OCI-LY3 (cell line): ENCODE measurements at regions not wholly inside any gene's neighbourhood (a gene's known extent, or its start where the extent isn't known, plus 50 kb on each side); places are given as distances from the start of the nearest gene placed in this dataset.

ENCODE experiments used
- H2AFZ ChIP-seq: fragments of 200-600, 300-600 bp; shearing (Covaris generic); 2 replicates; pipeline ENCODE4 v1.6.0; 2014; ENCODE audit warnings: antibody characterized with exemption, low read depth, low read length
- H3K27ac ChIP-seq: fragments of 200-600, 300-600 bp; sonication (generic); 2 replicates; pipeline ENCODE4 v1.5.1; 2014; ENCODE audit warnings: mild to moderate bottlenecking, low read length, moderate library complexity, mixed read lengths
- H3K27me3 ChIP-seq: fragments of 200-600, 300-600 bp; sonication (generic); 2 replicates; pipeline ENCODE4 v1.6.1; 2014; ENCODE audit warnings: low read depth, low read length, mixed read lengths
- H3K36me3 ChIP-seq: fragments of 200-600, 300-600 bp; sonication (generic); replicated peaks from 2 replicates; pipeline ENCODE3; 2014; ENCODE audit warnings: low read depth, low read length, mixed read lengths
- H3K4me1 ChIP-seq: fragments of 300-600, 200-600 bp; sonication (generic); 2 replicates; pipeline ENCODE4 v1.6.1; 2014; ENCODE audit warnings: low read length, mixed read lengths
- H3K4me2 ChIP-seq: fragments of 200-600, 300-600 bp; sonication (generic); 2 replicates; pipeline ENCODE4 v1.6.1; 2014; ENCODE audit warnings: low read length, mixed read lengths
- H3K4me3 ChIP-seq: fragments of 300-600, 200-600 bp; sonication (generic); 2 replicates; pipeline ENCODE4 v1.5.1; 2014; ENCODE audit warnings: antibody characterized with exemption, mild to moderate bottlenecking, low read length, moderate library complexity
- H3K79me2 ChIP-seq: fragments of 300-600, 200-600 bp; shearing (Covaris generic); 2 replicates; pipeline ENCODE4 v1.6.1; 2014; ENCODE audit warnings: mild to moderate bottlenecking, low read length, mixed read lengths
- H3K9ac ChIP-seq: fragments of 300-600, 200-600 bp; shearing (Covaris generic); 2 replicates; pipeline ENCODE4 v1.6.0; 2014; ENCODE audit warnings: mild to moderate bottlenecking, low read length, moderate library complexity
- H3K9me3 ChIP-seq: fragments of 200-600, 300-600 bp; shearing (Covaris generic); 2 replicates; pipeline ENCODE4 v1.6.1; 2014; ENCODE audit warnings: low read length, mixed read lengths; ENCODE audit not compliant: insufficient read depth
- H4K20me1 ChIP-seq: fragments of 200-600, 300-600 bp; sonication (generic); 2 replicates; pipeline ENCODE4 v1.6.1; 2016; ENCODE audit warnings: low read length, mixed read lengths; ENCODE audit not compliant: insufficient read depth
- CTCF ChIP-seq: fragments of 200-600, 300-600 bp; sonication (generic); IDR thresholded peaks from 2 replicates; pipeline ENCODE4 v1.5.1; 2014; ENCODE audit warnings: antibody characterized with exemption, low read length, low read depth
- EZH2phosphoT487 ChIP-seq: fragments of 200-600 bp; shearing (Covaris generic); IDR thresholded peaks from 2 replicates; pipeline ENCODE4 v1.6.1; 2018; ENCODE audit warnings: antibody characterized with exemption, mixed run types, low read depth

- no peak overlapping the region for H3K9ac ChIP-seq
- H2AFZ ChIP-seq: no peak overlapping the region
- H3K4me3 ChIP-seq: no peak overlapping the region
- H3K4me1 ChIP-seq: no peaks in the 10 kb centered on the region
- H3K4me2 ChIP-seq: no peak overlapping the region
- H3K9me3 ChIP-seq: no peaks in the 10 kb centered on the region
- H4K20me1 ChIP-seq: no peaks in the 10 kb centered on the region
- H3K36me3 ChIP-seq: no peaks in the 10 kb centered on the region
- H3K27me3 ChIP-seq: peaks cover 67% of the 10 kb centered on the region
- no peaks in the 10 kb centered on the region for H3K79me2 ChIP-seq
- no peak overlapping the region for H3K27ac ChIP-seq
- no peak for TF ChIP-seq CTCF
Measured at GRCh38 chr2:39546937-39547336, 109.9 kb upstream of the MAP4K3 start.

- no peaks in the 10 kb centered on the region for H3K9me3 ChIP-seq
- no peaks in the 10 kb centered on the region for H3K79me2 ChIP-seq
- peaks cover 67% of the 10 kb centered on the region for H3K27me3 ChIP-seq
- no peak overlapping the region for H3K27ac ChIP-seq
- no peak for TF ChIP-seq CTCF
- TF ChIP-seq EZH2phosphoT487: no peak
- no peaks in the 10 kb centered on the region for H4K20me1 ChIP-seq
- H3K9ac ChIP-seq: no peak overlapping the region
- no peak overlapping the region for H3K4me2 ChIP-seq
- no peak overlapping the region for H2AFZ ChIP-seq
- no peaks in the 10 kb centered on the region for H3K36me3 ChIP-seq
- no peak overlapping the region for H3K4me3 ChIP-seq
- H3K4me1 ChIP-seq: no peaks in the 10 kb centered on the region
Measured at GRCh38 chr2:39547811-39548719, 111.0 kb upstream of the MAP4K3 start.

GRCh38 chr2:39549000-39549399 lies 111.9 kb upstream of the MAP4K3 start:
- Histone ChIP-seq H3K4me2 (no peak overlapping the region), H3K27me3 (peaks cover 62% of the 10 kb centered on the region), H3K4me3 (no peak overlapping the region), H3K4me1 (no peaks in the 10 kb centered on the region), H2AFZ (no peak overlapping the region), H3K9ac (no peak overlapping the region), H3K27ac (no peak overlapping the region), H4K20me1 (no peaks in the 10 kb centered on the region), H3K36me3 (no peaks in the 10 kb centered on the region), H3K9me3 (no peaks in the 10 kb centered on the region), H3K79me2 (no peaks in the 10 kb centered on the region)
- TF ChIP-seq CTCF (no peak), EZH2phosphoT487 (no peak)

GRCh38 chr2:39549718-39550464 lies 112.8 kb upstream of the MAP4K3 start:
- Histone ChIP-seq H3K4me2 (no peak overlapping the region), H2AFZ (no peak overlapping the region), H3K9ac (no peak overlapping the region), H3K9me3 (no peaks in the 10 kb centered on the region), H3K4me1 (no peaks in the 10 kb centered on the region), H3K4me3 (no peak overlapping the region), H3K27ac (no peak overlapping the region), H4K20me1 (no peaks in the 10 kb centered on the region), H3K36me3 (no peaks in the 10 kb centered on the region), H3K79me2 (no peaks in the 10 kb centered on the region), H3K27me3 (peaks cover 55% of the 10 kb centered on the region)
- TF ChIP-seq CTCF: no peak
- no peak for TF ChIP-seq EZH2phosphoT487
